GM18526 (cell line): ENCODE measurements at regions not wholly inside any gene's neighbourhood (a gene's known extent, or its start where the extent isn't known, plus 50 kb on each side); places are given as distances from the start of the nearest gene placed in this dataset.

ENCODE experiments used
- POLR2A ChIP-seq: IDR thresholded peaks from 3 replicates; pipeline ENCODE4 v1.6.1; 2011; ENCODE audit not compliant: insufficient read length; ENCODE audit errors: extremely low read depth

DNA sequence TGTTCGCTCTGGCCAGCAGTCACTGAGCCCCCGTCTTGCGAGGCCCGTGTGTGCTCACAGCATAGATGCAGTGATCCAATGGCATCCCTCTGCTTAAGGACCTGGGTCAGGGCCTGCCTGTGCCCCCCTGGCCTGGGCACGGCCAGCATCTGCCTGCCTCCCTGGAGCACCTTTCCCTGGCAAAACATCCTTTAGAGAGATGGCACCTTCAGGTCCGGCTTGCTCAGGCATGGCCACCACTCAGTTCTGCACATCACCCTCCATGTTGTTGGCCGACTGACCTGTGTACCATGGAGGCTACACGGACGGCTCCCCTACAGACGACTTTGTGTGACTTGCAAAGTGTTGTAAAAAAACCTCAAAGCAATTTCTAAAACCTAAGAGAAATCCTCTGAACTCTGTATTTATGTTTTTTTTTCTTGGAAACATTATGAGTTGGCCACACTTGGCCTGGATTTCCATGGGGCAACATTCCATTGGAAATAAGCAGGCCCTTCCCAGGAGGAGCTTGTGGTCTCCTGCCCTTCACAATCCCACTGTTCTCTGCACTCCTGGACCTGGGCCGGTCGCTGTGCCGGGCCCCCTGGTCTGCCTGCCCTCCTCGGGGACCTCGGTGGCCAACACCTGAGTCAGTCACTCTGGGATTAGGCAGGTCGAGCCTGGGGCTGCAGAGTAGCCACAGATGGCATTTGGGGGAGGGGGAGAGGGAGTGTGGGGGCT is 592.4 kb downstream of the TBC1D22A start:
- no peak for TF ChIP-seq POLR2A

- TF ChIP-seq POLR2A, result no peak
Observed at GRCh38 chr22:47352920-47353700, 590.7 kb downstream of the TBC1D22A start.

- no peak for TF ChIP-seq POLR2A
Observed at GRCh38 chr22:47351836-47352579, 589.6 kb downstream of the TBC1D22A start.

- no peak for TF ChIP-seq POLR2A
Observed at GRCh38 chr22:47345025-47345424, 582.6 kb downstream of the TBC1D22A start.

DNA sequence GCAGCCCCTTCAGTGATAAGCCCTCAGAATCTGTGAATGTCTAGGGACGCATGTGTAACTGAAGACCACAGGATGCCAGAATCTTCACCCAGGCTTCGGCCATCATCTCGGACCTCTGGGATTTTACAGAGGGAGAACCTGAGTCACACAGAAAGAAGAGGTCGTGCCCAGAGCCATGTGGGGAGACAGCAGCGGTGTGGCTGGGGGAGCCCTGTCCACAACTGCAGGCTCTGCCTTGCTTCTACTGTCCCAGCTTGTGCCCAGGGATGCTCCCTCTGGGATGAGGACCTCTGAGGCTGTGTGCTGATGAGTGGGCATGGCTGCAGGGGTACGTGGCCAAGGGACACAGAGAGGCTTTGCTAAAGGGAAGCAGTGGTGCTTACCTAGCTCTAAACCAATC is 582.0 kb downstream of the TBC1D22A start:
- TF ChIP-seq POLR2A, result no peak

GRCh38 chr22:47343611-47344010 is 581.2 kb downstream of the TBC1D22A start:
- no peak for TF ChIP-seq POLR2A

DNA sequence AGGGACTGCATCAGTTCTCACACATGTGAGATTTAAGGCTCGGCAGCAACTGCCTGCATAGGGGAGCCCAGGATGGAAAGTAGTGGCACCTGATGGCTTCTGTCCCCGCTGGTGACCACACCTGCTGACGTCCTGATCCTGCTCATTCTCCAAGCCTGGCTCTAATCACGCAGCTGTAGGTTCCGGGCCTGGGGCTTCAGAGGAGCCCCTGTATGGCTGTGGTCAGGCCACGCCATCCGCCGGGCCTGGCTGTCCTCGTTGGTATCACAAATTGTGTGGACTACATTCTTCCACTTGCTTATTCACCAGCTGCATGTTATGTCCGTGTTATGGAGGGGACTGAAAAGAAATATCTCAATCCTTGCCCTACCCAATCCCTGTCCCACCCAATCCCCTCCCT is 580.0 kb downstream of the TBC1D22A start:
- no peak for TF ChIP-seq POLR2A

DNA sequence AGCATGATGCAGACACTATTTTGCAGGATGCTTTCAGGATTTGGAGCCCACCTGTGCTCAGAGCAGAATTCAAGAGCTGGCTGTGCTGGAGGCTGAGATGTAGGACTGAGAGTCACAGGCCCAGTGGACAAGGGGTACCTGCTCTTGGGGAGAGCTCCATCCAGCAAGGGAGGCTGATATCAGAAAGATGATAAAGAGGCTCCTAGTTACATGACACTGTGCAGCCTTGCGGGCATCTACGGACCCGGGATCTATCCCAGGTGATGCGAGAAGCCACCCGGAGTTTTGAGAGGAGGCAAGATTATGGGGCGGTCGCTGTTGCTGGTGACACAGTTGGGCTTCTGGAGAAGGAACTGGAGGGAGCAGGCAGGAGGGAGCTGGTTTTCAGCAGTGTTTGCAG is 579.0 kb downstream of the TBC1D22A start:
- TF ChIP-seq POLR2A, result no peak

GRCh38 chr22:47340851-47341436 is 578.5 kb downstream of the TBC1D22A start:
- TF ChIP-seq POLR2A, result no peak

DNA sequence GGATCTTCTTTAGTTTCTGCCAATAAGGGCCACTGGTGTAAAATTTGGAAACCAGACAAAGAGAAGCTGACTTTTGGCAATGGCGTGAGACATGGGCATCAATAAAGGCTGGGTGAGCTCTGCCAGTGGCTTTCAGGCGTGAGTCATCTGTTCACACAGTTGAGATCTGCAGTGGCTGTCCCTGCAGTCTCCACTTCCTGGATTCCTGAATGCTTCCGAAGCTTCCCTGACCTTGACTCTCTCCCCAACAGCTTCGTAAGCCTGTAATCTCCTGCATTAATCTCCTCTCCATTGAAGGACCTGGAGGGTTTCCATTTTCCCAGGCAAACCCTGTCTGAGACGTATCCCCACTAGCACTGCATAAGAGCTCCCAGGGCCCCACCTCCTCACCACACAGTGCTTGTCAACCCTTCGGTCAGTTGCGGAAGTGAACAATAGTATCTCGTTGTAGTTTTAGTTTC is 574.7 kb downstream of the TBC1D22A start:
- no peak for TF ChIP-seq POLR2A

DNA sequence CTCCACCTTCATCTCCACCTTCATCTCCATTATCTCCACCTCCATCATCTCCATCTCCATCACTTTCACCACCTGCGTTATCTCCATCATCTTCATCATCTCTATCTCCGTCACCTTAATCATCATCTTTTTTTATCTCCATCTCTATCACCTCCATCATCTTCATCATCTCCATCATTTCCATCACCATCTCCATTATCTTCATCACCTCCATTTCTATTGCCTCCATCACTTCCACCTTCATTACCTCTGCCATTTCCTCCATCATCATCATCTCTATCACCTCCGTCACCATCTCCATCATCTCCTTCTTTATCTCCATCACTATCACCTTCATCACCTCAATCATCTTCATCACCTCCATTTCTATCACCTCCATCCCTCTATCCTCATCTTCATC is 573.5 kb downstream of the TBC1D22A start:
- TF ChIP-seq POLR2A, result no peak

- TF ChIP-seq POLR2A, result no peak
Observed at GRCh38 chr22:47335460-47335859, 573.0 kb downstream of the TBC1D22A start.

- no peak for TF ChIP-seq POLR2A
Observed at GRCh38 chr22:47334601-47335000, 572.2 kb downstream of the TBC1D22A start.

DNA sequence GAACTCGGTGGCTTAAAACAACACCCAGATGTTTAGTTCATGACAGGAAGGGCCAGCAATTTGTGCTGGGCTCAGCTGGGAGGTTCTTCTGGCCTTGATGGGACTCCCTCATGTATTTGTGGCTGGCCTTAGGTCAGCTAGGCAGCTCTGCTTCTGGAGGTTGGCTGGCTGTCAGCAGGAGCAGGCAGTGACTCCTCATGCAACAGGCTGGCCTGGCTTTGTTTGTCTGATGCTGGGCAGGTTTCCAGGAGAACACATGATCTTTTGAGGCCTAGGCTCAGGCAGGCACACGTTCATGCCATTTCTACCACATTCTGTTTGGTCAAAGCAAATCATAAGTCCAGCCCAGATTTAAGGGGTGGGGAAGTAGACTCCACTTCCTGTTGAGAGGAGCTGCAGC is 571.2 kb downstream of the TBC1D22A start:
- no peak for TF ChIP-seq POLR2A

DNA sequence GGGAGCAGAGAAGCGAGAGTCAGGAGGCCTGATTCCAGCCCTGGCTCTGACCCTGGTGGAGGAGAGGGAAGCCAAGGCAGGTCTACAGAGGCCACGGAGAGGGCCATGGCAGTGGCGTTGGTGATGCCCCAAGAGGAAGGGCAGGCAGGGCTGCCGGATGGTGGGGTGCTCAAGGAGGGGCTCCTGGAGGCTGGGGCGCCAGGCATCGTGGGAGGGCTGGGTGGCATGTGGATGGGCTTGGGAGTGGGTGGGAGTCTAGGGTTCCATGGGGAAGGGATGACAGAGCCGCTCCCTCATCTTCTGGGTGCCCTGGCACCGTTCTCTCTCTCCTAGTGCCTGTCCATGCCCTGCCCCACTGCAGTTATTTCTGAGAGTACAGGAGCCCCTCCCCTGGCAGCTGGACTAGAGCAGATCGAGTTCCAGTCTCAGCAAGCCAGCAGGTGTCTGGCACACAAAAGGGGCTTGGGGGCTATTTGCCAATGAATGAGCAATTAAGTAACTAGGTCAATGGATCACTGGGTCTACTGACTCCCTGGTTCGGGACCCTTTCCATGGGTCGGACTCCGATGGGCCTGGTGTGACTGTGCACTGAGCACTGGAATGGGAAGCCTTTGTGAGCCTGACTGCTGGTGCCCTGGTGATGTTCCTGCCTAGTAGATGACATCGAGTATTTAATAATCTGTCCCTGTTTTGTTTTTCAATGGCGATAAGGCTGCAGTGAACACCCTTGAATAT is 570.0 kb downstream of the TBC1D22A start:
- TF ChIP-seq POLR2A, result no peak
